GM20000 (cell line): ENCODE measurements at regions not wholly inside any gene's neighbourhood (a gene's known extent, or its start where the extent isn't known, plus 50 kb on each side); places are given as distances from the start of the nearest gene placed in this dataset.

Experiments
- DNase-seq: peaks from one replicate; pipeline ENCODE4 v3.0.0; 2012; ENCODE audit warnings: low spot score
- CTCF ChIP-seq: IDR thresholded peaks from 2 replicates; pipeline ENCODE4 v1.5.1; 2012; ENCODE audit warnings: mild to moderate bottlenecking, control low read depth; ENCODE audit errors: extremely low read depth, missing control alignments

GRCh38 chr5:9863486-9863885 is 233.3 kb upstream of the TAS2R1 start:
- no peak for TF ChIP-seq CTCF
- no peak for DNase-seq

GRCh38 chr5:9861666-9862256 is 231.6 kb upstream of the TAS2R1 start:
- TF ChIP-seq CTCF, result no peak
- no peak for DNase-seq

- no peak for TF ChIP-seq CTCF
- DNase-seq, result no peak
Observed at GRCh38 chr5:9859808-9860207, 229.7 kb upstream of the TAS2R1 start.

- no peak for TF ChIP-seq CTCF
Observed at GRCh38 chr5:9858043-9858442, 227.9 kb upstream of the TAS2R1 start.

GRCh38 chr5:9853309-9853708 is 223.2 kb upstream of the TAS2R1 start:
- TF ChIP-seq CTCF, result no peak
- DNase-seq, result no peak

More at GRCh38 chr5:9858043-9858442, 227.9 kb upstream of the TAS2R1 start:
- DNase-seq, result no peak

GRCh38 chr5:9852671-9853070 is 222.5 kb upstream of the TAS2R1 start:
- no peak for TF ChIP-seq CTCF

GRCh38 chr5:9851458-9851857 is 221.3 kb upstream of the TAS2R1 start:
- no peak for TF ChIP-seq CTCF
- no peak for DNase-seq

More at GRCh38 chr5:9852671-9853070, 222.5 kb upstream of the TAS2R1 start:
- DNase-seq, result no peak
